HUES48 (cell line): ENCODE measurements at regions not wholly inside any gene's neighbourhood (a gene's known extent, or its start where the extent isn't known, plus 50 kb on each side); places are given as distances from the start of the nearest gene placed in this dataset.

ENCODE experiments used
- H3K27ac ChIP-seq: one replicate; pipeline ENCODE4 v1.7.0; 2013; ENCODE audit warnings: low read depth, low read length, inconsistent platforms
- H3K27me3 ChIP-seq: 2 replicates; pipeline ENCODE4 v1.6.1; 2013; ENCODE audit warnings: mild to moderate bottlenecking, low read length; ENCODE audit not compliant: control insufficient read depth, insufficient read depth
- H3K36me3 ChIP-seq: 2 replicates; pipeline ENCODE4 v1.6.1; 2013; ENCODE audit warnings: low read length; ENCODE audit not compliant: control insufficient read depth, insufficient read depth
- H3K4me1 ChIP-seq: 2 replicates; pipeline ENCODE4 v1.6.1; 2013; ENCODE audit warnings: mild to moderate bottlenecking, low read length; ENCODE audit not compliant: control insufficient read depth, insufficient read depth
- H3K4me3 ChIP-seq: 2 replicates; pipeline ENCODE4 v1.5.1; 2013; ENCODE audit warnings: mild to moderate bottlenecking, low read depth, low read length
- H3K9ac ChIP-seq: 2 replicates; pipeline ENCODE4 v1.6.1; 2013; ENCODE audit warnings: mild to moderate bottlenecking, low read depth, low read length, moderate library complexity
- H3K9me3 ChIP-seq: 2 replicates; pipeline ENCODE4 v1.6.1; 2013; ENCODE audit warnings: low read length; ENCODE audit not compliant: control insufficient read depth, insufficient read depth

- no peak overlapping the region for H3K9ac ChIP-seq
- H3K4me1 ChIP-seq: no peaks in the 10 kb centered on the region
- no peaks in the 10 kb centered on the region for H3K36me3 ChIP-seq
- H3K27me3 ChIP-seq: no peaks in the 10 kb centered on the region
- H3K4me3 ChIP-seq: no peak overlapping the region
- H3K9me3 ChIP-seq: no peaks in the 10 kb centered on the region
- no peak overlapping the region for H3K27ac ChIP-seq
These were observed 425.1 kb upstream of the SULF2 start for GRCh38 chr20:48210111-48211027.

- Histone ChIP-seq H3K4me1 (no peaks in the 10 kb centered on the region), H3K9me3 (no peaks in the 10 kb centered on the region), H3K27me3 (no peaks in the 10 kb centered on the region), H3K27ac (no peak overlapping the region), H3K4me3 (no peak overlapping the region), H3K9ac (no peak overlapping the region), H3K36me3 (no peaks in the 10 kb centered on the region)
These were observed 423.8 kb upstream of the SULF2 start for GRCh38 chr20:48209102-48209501.

- no peak overlapping the region for H3K9ac ChIP-seq
- no peaks in the 10 kb centered on the region for H3K4me1 ChIP-seq
- no peaks in the 10 kb centered on the region for H3K27me3 ChIP-seq
- no peak overlapping the region for H3K4me3 ChIP-seq
- H3K36me3 ChIP-seq: no peaks in the 10 kb centered on the region
- H3K27ac ChIP-seq: no peak overlapping the region
- H3K9me3 ChIP-seq: no peaks in the 10 kb centered on the region
These were observed 422.9 kb upstream of the SULF2 start for GRCh38 chr20:48208176-48208575.

- H3K9ac ChIP-seq: no peak overlapping the region
- no peaks in the 10 kb centered on the region for H3K9me3 ChIP-seq
- H3K4me1 ChIP-seq: no peaks in the 10 kb centered on the region
- H3K36me3 ChIP-seq: no peaks in the 10 kb centered on the region
- no peak overlapping the region for H3K4me3 ChIP-seq
- no peaks in the 10 kb centered on the region for H3K27me3 ChIP-seq
- H3K27ac ChIP-seq: no peak overlapping the region
These were observed 422.2 kb upstream of the SULF2 start for GRCh38 chr20:48207505-48207904.

GRCh38 chr20:48205786-48206185 is 420.5 kb upstream of the SULF2 start:
- Histone ChIP-seq H3K4me1 (no peaks in the 10 kb centered on the region), H3K9me3 (no peaks in the 10 kb centered on the region), H3K9ac (no peak overlapping the region), H3K4me3 (no peak overlapping the region), H3K27ac (no peak overlapping the region), H3K36me3 (no peaks in the 10 kb centered on the region), H3K27me3 (no peaks in the 10 kb centered on the region)

GRCh38 chr20:48205281-48205782 is 420.1 kb upstream of the SULF2 start:
- Histone ChIP-seq H3K4me3 (no peak overlapping the region), H3K9me3 (no peaks in the 10 kb centered on the region), H3K4me1 (no peaks in the 10 kb centered on the region), H3K27ac (no peak overlapping the region), H3K9ac (no peak overlapping the region), H3K27me3 (no peaks in the 10 kb centered on the region), H3K36me3 (no peaks in the 10 kb centered on the region)

- H3K27me3 ChIP-seq: no peaks in the 10 kb centered on the region
- no peak overlapping the region for H3K27ac ChIP-seq
- no peaks in the 10 kb centered on the region for H3K36me3 ChIP-seq
These were observed 419.2 kb upstream of the SULF2 start for GRCh38 chr20:48204499-48204898.

GRCh38 chr20:48203252-48203651 is 418.0 kb upstream of the SULF2 start:
- Histone ChIP-seq H3K27ac (no peak overlapping the region), H3K4me1 (no peaks in the 10 kb centered on the region), H3K9me3 (no peaks in the 10 kb centered on the region), H3K36me3 (no peaks in the 10 kb centered on the region), H3K4me3 (no peak overlapping the region), H3K9ac (no peak overlapping the region), H3K27me3 (no peaks in the 10 kb centered on the region)

More at GRCh38 chr20:48204499-48204898, 419.2 kb upstream of the SULF2 start:
- H3K9ac ChIP-seq: no peak overlapping the region
- no peak overlapping the region for H3K4me3 ChIP-seq
- H3K4me1 ChIP-seq: no peaks in the 10 kb centered on the region
- H3K9me3 ChIP-seq: no peaks in the 10 kb centered on the region

GRCh38 chr20:48202334-48203113 is 417.2 kb upstream of the SULF2 start:
- Histone ChIP-seq H3K4me1 (no peaks in the 10 kb centered on the region), H3K4me3 (no peak overlapping the region), H3K36me3 (no peaks in the 10 kb centered on the region), H3K27ac (no peak overlapping the region), H3K27me3 (no peaks in the 10 kb centered on the region), H3K9me3 (no peaks in the 10 kb centered on the region), H3K9ac (no peak overlapping the region)

GRCh38 chr20:48201885-48202284 is 416.6 kb upstream of the SULF2 start:
- no peaks in the 10 kb centered on the region for H3K27me3 ChIP-seq
- H3K36me3 ChIP-seq: no peaks in the 10 kb centered on the region
- H3K9me3 ChIP-seq: no peaks in the 10 kb centered on the region
- H3K4me1 ChIP-seq: no peaks in the 10 kb centered on the region
- H3K27ac ChIP-seq: no peak overlapping the region
- H3K9ac ChIP-seq: no peak overlapping the region
- H3K4me3 ChIP-seq: no peak overlapping the region

- Histone ChIP-seq H3K9me3 (no peaks in the 10 kb centered on the region), H3K27me3 (no peaks in the 10 kb centered on the region), H3K4me3 (no peak overlapping the region), H3K36me3 (no peaks in the 10 kb centered on the region), H3K9ac (no peak overlapping the region), H3K27ac (no peak overlapping the region), H3K4me1 (no peaks in the 10 kb centered on the region)
These were observed 415.9 kb upstream of the SULF2 start for GRCh38 chr20:48201188-48201587.
